ENCODE measurements at regions not wholly inside any gene's neighbourhood (a gene's known extent, or its start where the extent isn't known, plus 50 kb on each side); places are given as distances from the start of the nearest gene placed in this dataset.

DNA sequence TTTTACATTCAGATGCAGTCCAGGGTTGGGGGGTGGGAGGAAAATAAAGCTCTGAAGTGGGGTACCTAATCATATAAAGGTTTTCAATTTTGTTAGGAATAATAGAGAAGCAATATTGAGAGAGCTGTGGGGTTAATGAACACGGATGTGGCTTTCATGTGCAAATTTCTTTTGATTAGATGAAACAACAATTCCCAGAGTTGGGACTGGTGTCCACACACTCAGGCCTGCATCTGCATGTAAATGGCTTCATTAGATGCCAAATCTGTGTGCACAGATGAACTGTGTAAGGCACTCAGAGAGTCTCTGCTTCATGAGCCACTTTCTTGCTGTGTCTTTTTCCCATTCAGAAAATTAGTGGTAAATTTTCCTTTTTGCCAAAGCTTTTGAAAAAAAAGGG is 377.1 kb upstream of the NOVA1 start:
- no peaks in the 10 kb centered on the region for H3K36me3 ChIP-seq
- no peak overlapping the region for H3K4me3 ChIP-seq
- DNase-seq, result no peak
- H3K27ac ChIP-seq, result no peak overlapping the region
- TF ChIP-seq, protein P1, sequence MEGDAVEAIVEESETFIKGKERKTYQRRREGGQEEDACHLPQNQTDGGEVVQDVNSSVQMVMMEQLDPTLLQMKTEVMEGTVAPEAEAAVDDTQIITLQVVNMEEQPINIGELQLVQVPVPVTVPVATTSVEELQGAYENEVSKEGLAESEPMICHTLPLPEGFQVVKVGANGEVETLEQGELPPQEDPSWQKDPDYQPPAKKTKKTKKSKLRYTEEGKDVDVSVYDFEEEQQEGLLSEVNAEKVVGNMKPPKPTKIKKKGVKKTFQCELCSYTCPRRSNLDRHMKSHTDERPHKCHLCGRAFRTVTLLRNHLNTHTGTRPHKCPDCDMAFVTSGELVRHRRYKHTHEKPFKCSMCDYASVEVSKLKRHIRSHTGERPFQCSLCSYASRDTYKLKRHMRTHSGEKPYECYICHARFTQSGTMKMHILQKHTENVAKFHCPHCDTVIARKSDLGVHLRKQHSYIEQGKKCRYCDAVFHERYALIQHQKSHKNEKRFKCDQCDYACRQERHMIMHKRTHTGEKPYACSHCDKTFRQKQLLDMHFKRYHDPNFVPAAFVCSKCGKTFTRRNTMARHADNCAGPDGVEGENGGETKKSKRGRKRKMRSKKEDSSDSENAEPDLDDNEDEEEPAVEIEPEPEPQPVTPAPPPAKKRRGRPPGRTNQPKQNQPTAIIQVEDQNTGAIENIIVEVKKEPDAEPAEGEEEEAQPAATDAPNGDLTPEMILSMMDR (IDR thresholded peaks at IDR 0.05), result no peak
- TF ChIP-seq EP300 (IDR thresholded peaks at IDR 0.05; ENCODE audit: low read depth), result no peak
- no peak for TF ChIP-seq POLR2AphosphoS5 (IDR thresholded peaks at IDR 0.05)
- TF ChIP-seq POLR2A (IDR thresholded peaks at IDR 0.05), result no peak
- in situ Hi-C loops (cut with MboI; ENCODE audit: low pct_ligation_motif_present in 1 of 4, low pct_unique_long_range_greater_than_20kb in 1 of 4, low sequenced_read_pairs in 3 of 4) (loop anchor here in 1 of 4 donors (25.0 kb wide), 1 partner anchor 1163 kb away; no protein-coding TSS in a partner anchor), intact Hi-C loops (cut with DNase I; ENCODE audit: low total_unique reads) (no loop called here)
- no peaks in the 10 kb centered on the region for H3K4me1 ChIP-seq
- WGBS, 2 donors (ENCODE audit: low coverage in 1 of 2), result 76 to 83% methylated on average over 1 of the region's 1 CpG
- H3K9me3 ChIP-seq, result no peaks in the 10 kb centered on the region
- H3K27me3 ChIP-seq, result no peaks in the 10 kb centered on the region

DNA sequence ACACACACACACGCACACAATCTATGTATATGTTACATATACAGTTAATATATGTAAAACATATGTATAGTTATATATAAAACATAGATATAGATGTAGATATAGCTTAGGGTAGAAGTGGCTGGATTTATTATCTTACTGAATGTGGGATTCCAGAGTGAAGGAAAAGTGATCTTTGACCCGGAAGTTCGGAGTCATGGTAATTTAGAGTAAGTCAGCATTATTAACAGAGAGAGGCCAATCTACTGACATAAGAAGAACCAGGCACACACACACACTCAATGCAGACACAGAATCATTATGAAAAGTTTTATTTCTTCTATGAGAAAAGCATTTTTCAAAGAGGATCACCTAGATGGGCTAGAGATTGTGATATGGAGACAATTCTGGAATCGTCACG is 384.2 kb upstream of the NOVA1 start:
- no peak for DNase-seq
- 76 to 79% methylated on average over 5 of the region's 5 CpGs for WGBS, 2 donors (ENCODE audit: low coverage in 1 of 2)

DNA sequence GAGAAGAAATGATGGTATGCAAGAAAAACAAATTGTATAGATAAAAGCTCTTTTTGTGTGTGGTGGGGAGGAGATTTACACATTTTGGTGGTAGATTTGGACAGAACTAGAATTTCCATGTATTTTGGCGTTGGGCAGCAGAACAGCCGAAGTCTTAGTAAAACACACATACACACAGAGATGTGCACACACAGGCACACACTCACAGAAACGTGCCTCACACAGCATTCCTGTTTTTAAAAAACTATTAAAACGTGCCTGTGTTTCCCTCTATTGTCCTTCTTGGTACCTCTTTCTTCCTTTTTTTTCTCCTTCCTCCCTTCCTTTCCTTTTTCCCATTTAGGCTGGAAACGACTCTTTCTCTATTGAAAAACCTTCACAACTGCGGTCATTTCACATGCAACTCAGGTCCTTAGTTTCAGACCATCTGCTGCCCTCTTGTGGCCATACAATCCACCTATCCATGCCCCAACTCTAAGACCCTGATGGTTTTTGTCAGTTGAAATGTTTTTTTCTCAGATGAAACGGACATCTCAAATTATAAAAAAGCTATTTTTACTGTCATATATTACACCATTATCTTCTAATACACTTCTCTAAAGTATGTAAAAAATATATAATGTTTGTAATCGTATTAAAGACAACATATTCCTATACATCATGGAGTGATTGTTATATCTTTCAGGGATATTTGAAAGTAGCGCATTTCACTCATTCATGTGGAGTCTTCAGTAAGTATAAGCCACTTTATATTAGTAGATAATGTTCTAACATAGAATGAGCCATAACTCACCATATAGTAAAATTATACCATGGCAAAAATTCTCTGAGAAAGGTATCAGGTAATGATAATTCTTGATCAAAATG is 386.7 kb upstream of the NOVA1 start:
- no peak for TF ChIP-seq POLR2A (IDR thresholded peaks at IDR 0.05)
- TF ChIP-seq, protein P1 (IDR thresholded peaks at IDR 0.05), result peak; percentile 58 to 69 (median 65)
- in situ Hi-C loops (cut with MboI; ENCODE audit: low pct_ligation_motif_present in 1 of 4, low pct_unique_long_range_greater_than_20kb in 1 of 4, low sequenced_read_pairs in 3 of 4), result loop anchor here in 1 of 4 donors (25.0 kb wide), 1 partner anchor 1172 kb away; no protein-coding TSS in a partner anchor
- intact Hi-C loops (cut with DNase I; ENCODE audit: low total_unique reads), result no loop called here
- Histone ChIP-seq H3K36me3 (no peaks in the 10 kb centered on the region), H3K4me3 (no peak overlapping the region), H3K4me1 (no peaks in the 10 kb centered on the region), H3K27ac (no peak overlapping the region), H3K9me3 (no peaks in the 10 kb centered on the region), H3K27me3 (no peaks in the 10 kb centered on the region)
- WGBS, 2 donors (ENCODE audit: low coverage in 1 of 2), result 51 to 53% methylated on average over 9 of the region's 9 CpGs
- DNase-seq, result peak; percentile 64

More for the DNA sequence above, 384.2 kb upstream of the NOVA1 start:
- Histone ChIP-seq H3K4me3 (no peak overlapping the region), H3K27me3 (no peaks in the 10 kb centered on the region), H3K9me3 (no peaks in the 10 kb centered on the region), H3K27ac (no peak overlapping the region), H3K4me1 (no peaks in the 10 kb centered on the region), H3K36me3 (no peaks in the 10 kb centered on the region)
- in situ Hi-C loops (cut with MboI; ENCODE audit: low pct_ligation_motif_present in 1 of 4, low pct_unique_long_range_greater_than_20kb in 1 of 4, low sequenced_read_pairs in 3 of 4), result loop anchor here in 1 of 4 donors (25.0 kb wide), 1 partner anchor 1170 kb away; no protein-coding TSS in a partner anchor
- TF ChIP-seq POLR2AphosphoS5 (IDR thresholded peaks at IDR 0.05), result no peak
- TF ChIP-seq EP300 (IDR thresholded peaks at IDR 0.05; ENCODE audit: low read depth), result no peak
- TF ChIP-seq, protein P1 (IDR thresholded peaks at IDR 0.05), result no peak
- intact Hi-C loops (cut with DNase I; ENCODE audit: low total_unique reads), result no loop called here

DNA sequence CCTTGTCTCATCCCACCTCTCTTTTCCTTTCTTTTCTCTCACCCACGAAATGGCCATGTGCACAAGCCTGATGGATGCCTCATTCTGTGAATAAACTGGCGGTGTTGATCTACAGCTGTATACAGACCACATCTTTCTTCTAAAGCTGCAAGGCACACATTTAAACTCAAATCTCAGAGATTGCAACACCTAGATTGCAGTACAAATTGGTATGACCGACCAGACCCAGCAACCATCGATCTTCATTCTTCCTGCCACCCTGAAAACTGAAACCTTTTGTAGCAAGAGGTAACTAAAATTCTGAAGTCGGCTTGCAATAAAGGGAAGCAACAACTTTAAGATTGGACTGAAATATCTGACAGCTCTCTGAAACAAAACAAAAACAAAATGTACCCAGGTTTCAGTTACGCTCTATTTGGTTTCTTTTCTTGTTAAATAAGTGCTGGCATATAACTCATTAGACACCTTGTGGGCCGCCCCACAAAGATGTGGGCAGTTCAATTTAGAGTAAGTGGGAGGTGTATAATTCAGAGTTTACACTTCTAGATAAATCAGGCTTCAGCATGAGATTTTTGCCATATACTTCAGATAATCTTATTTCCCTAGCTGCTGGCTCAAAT is 390.0 kb upstream of the NOVA1 start:
- H3K9me3 ChIP-seq, result no peaks in the 10 kb centered on the region
- intact Hi-C loops (cut with DNase I; ENCODE audit: low total_unique reads), result no loop called here
- no peak overlapping the region for H3K27ac ChIP-seq
- TF ChIP-seq, protein P1 (IDR thresholded peaks at IDR 0.05), result no peak
- TF ChIP-seq POLR2A (IDR thresholded peaks at IDR 0.05), result no peak
- no peak for TF ChIP-seq POLR2AphosphoS5 (IDR thresholded peaks at IDR 0.05)
- TF ChIP-seq EP300 (IDR thresholded peaks at IDR 0.05; ENCODE audit: low read depth), result no peak
- H3K27me3 ChIP-seq, result no peaks in the 10 kb centered on the region
- in situ Hi-C loops (cut with MboI; ENCODE audit: low pct_ligation_motif_present in 1 of 4, low pct_unique_long_range_greater_than_20kb in 1 of 4, low sequenced_read_pairs in 3 of 4), result loop anchor here in 1 of 4 donors (25.0 kb wide), 1 partner anchor 1176 kb away; no protein-coding TSS in a partner anchor
- H3K4me1 ChIP-seq, result peaks cover 0 to 11% (median under 1%) of the 10 kb centered on the region in 4 donors
- 82% methylated on average over 6 to 7 of the region's 7 CpGs for WGBS, 2 donors (ENCODE audit: low coverage in 1 of 2)
- H3K4me3 ChIP-seq, result no peak overlapping the region
- no peaks in the 10 kb centered on the region for H3K36me3 ChIP-seq
- DNase-seq, result no peak
